H1 (cell line): ENCODE measurements at regions not wholly inside any gene's neighbourhood (a gene's known extent, or its start where the extent isn't known, plus 50 kb on each side); places are given as distances from the start of the nearest gene placed in this dataset.
A peak's percentile ranks its signal among the peaks of the same experiment; 100 is the strongest.

Experiments
- CTCF ChIA-PET: fragments of 300-600 bp; sonication (Branson Sonifier 250); formaldehyde crosslinking; loops from one replicate; lab custom pipeline; 2021; ENCODE audit not compliant: partially characterized antibody; lab: Charles Lee
- POLR2A ChIA-PET: fragments of 300-600 bp; sonication (Branson Sonifier 250); formaldehyde crosslinking; loops from one replicate; lab custom pipeline; 2021; ENCODE audit warnings: inconsistent platforms; ENCODE audit not compliant: partially characterized antibody; lab: Charles Lee
- DNase-seq, 2 experiments: peaks; one replicate each; pipeline versions ENCODE4 v3.0.0 to v3.0.0-alpha.2; 2010 to 2022; ENCODE audit warnings: low spot score in 2 of 2, low read depth in 1 of 2, mixed read lengths in 1 of 2
- FAIRE-seq: peaks from 2 replicates; lab custom pipeline; 2011; peaks lifted over from hg19 to GRCh38; lab: Jason Lieb, UNC
- H2AFZ ChIP-seq: 2 replicates; pipeline ENCODE4 v1.8.1; 2012; ENCODE audit warnings: low read length, inconsistent platforms
- H2AK5ac ChIP-seq: 2 replicates; pipeline ENCODE4 v1.6.1; 2013; ENCODE audit warnings: low read depth, low read length
- H2BK120ac ChIP-seq: replicated peaks from 2 replicates; pipeline ENCODE3; 2013; ENCODE audit warnings: low read depth, low read length, inconsistent platforms
- H2BK12ac ChIP-seq: 2 replicates; pipeline ENCODE4 v1.6.1; 2013; ENCODE audit warnings: low read depth, low read length
- H2BK15ac ChIP-seq: 2 replicates; pipeline ENCODE4 v1.6.1; 2013; ENCODE audit warnings: low read length
- H2BK20ac ChIP-seq: 2 replicates; pipeline ENCODE4 v1.6.1; 2013; ENCODE audit warnings: low read length
- H2BK5ac ChIP-seq: 2 replicates; pipeline ENCODE4 v1.6.1; 2013; ENCODE audit warnings: low read depth, low read length
- H3K14ac ChIP-seq: 2 replicates; pipeline ENCODE4 v1.6.1; 2013; ENCODE audit warnings: inconsistent platforms; ENCODE audit not compliant: insufficient read length
- H3K18ac ChIP-seq: 2 replicates; pipeline ENCODE4 v1.6.1; 2013; ENCODE audit warnings: low read length; ENCODE audit errors: extremely low read depth
- H3K23ac ChIP-seq: 2 replicates; pipeline ENCODE4 v1.6.1; 2013; ENCODE audit warnings: inconsistent platforms; ENCODE audit not compliant: insufficient read length
- H3K23me2 ChIP-seq: 2 replicates; pipeline ENCODE4 v1.6.1; 2013; ENCODE audit warnings: low read depth, low read length
- H3K27ac ChIP-seq: 2 replicates; pipeline ENCODE4 v1.6.1; 2011; ENCODE audit warnings: low read depth, low read length, inconsistent platforms
- H3K27me3 ChIP-seq, 4 experiments: replicated peaks in 1 of 4; 1 replicate in 1 of 4; 2 replicates in 3 of 4; pipeline versions ENCODE4 v1.6.1 to v1.8.1; 2011 to 2013; ENCODE audit warnings: low read length in 3 of 4, mild to moderate bottlenecking in 3 of 4, inconsistent platforms in 2 of 4, mixed read lengths in 2 of 4, moderate library complexity in 1 of 4; ENCODE audit not compliant: control insufficient read depth in 3 of 4, insufficient read depth in 3 of 4; ENCODE audit errors: extremely low read depth in 1 of 4
- H3K36me3 ChIP-seq, 4 experiments: 2 replicates each; pipeline versions ENCODE4 v1.6.1 to v1.8.1; 2011 to 2013; ENCODE audit warnings: mild to moderate bottlenecking in 4 of 4, low read length in 3 of 4, moderate library complexity in 2 of 4, control low read depth in 1 of 4, inconsistent platforms in 1 of 4; ENCODE audit not compliant: insufficient read depth in 4 of 4, control insufficient read depth in 2 of 4
- H3K4ac ChIP-seq: replicated peaks from 2 replicates; pipeline ENCODE3; 2013; ENCODE audit warnings: low read length, low read depth, mixed read lengths, inconsistent platforms; ENCODE audit not compliant: insufficient read length
- H3K4me1 ChIP-seq, 4 experiments: replicated peaks in 1 of 4; 1 replicate in 1 of 4; 2 replicates in 3 of 4; pipeline versions ENCODE4 v1.6.1 to v1.8.1; 2011 to 2013; ENCODE audit warnings: low read length in 3 of 4, inconsistent platforms in 2 of 4, mixed read lengths in 1 of 4; ENCODE audit not compliant: insufficient read depth in 4 of 4, control insufficient read depth in 3 of 4
- H3K4me2 ChIP-seq, 2 experiments: 2 replicates each; pipeline versions ENCODE4 v1.6.1 to v1.8.1; 2011 to 2013; ENCODE audit warnings: low read depth in 2 of 2, low read length in 2 of 2, control low read depth in 1 of 2, inconsistent platforms in 1 of 2, mild to moderate bottlenecking in 1 of 2; ENCODE audit not compliant: insufficient read depth in 1 of 2
- H3K4me3 ChIP-seq, 4 experiments: fragments of 200-600, 300-600 bp in 1 of 4; sonication (generic), shearing (Covaris generic), sonication (Bioruptor Twin) in 1 of 4; 2 replicates each; pipeline versions ENCODE4 v1.5.1 to v1.8.1; 2011 to 2016; ENCODE audit warnings: low read length in 4 of 4, low read depth in 3 of 4, control low read depth in 2 of 4, inconsistent platforms in 2 of 4, mild to moderate bottlenecking in 2 of 4, mixed read lengths in 1 of 4, moderate library complexity in 1 of 4; ENCODE audit not compliant: insufficient read depth in 2 of 4; ENCODE audit errors: extremely low read depth in 1 of 4
- H3K56ac ChIP-seq: replicated peaks from 2 replicates; pipeline ENCODE3; 2013; ENCODE audit warnings: low read depth, mild to moderate bottlenecking, mixed read lengths, low read length, inconsistent platforms; ENCODE audit not compliant: insufficient read length
- H3K79me1 ChIP-seq: 2 replicates; pipeline ENCODE4 v1.6.1; 2013; ENCODE audit warnings: low read depth, low read length, control low read depth
- H3K79me2 ChIP-seq, 2 experiments: 2 replicates each; pipeline versions ENCODE4 v1.6.1 to v1.8.1; 2012 to 2013; ENCODE audit warnings: low read length in 2 of 2, mild to moderate bottlenecking in 2 of 2, inconsistent platforms in 1 of 2; ENCODE audit not compliant: insufficient read depth in 2 of 2, control insufficient read depth in 1 of 2
- H3K9ac ChIP-seq, 4 experiments: replicated peaks in 1 of 4; 1 replicate in 1 of 4; 2 replicates in 3 of 4; pipeline versions ENCODE4 v1.6.1 to v1.8.1; 2011 to 2013; ENCODE audit warnings: low read depth in 3 of 4, low read length in 3 of 4, control low read depth in 2 of 4, mild to moderate bottlenecking in 2 of 4, moderate library complexity in 2 of 4, inconsistent platforms in 1 of 4; ENCODE audit errors: extremely low read depth in 1 of 4
- H3K9me3 ChIP-seq, 2 experiments: 2 replicates each; pipeline versions ENCODE4 v1.6.1 to v1.8.1; 2012 to 2013; ENCODE audit warnings: mild to moderate bottlenecking in 2 of 2, moderate library complexity in 2 of 2, control low read depth in 1 of 2, inconsistent platforms in 1 of 2, low read depth in 1 of 2, low read length in 1 of 2, mixed read lengths in 1 of 2; ENCODE audit not compliant: insufficient read depth in 2 of 2
- H4K20me1 ChIP-seq, 2 experiments: replicated peaks in 1 of 2; 2 replicates each; pipeline versions ENCODE3 to v1.8.1; 2011 to 2013; ENCODE audit warnings: inconsistent platforms in 2 of 2, low read length in 2 of 2, mild to moderate bottlenecking in 1 of 2; ENCODE audit not compliant: insufficient read depth in 2 of 2, control insufficient read depth in 1 of 2
- H4K5ac ChIP-seq: 2 replicates; pipeline ENCODE4 v1.6.1; 2013; ENCODE audit warnings: low read length, low read depth, mixed read lengths, inconsistent platforms; ENCODE audit not compliant: insufficient read length
- H4K8ac ChIP-seq: 2 replicates; pipeline ENCODE4 v1.8.0; 2013; ENCODE audit warnings: mild to moderate bottlenecking, moderate library complexity, low read length, inconsistent platforms; ENCODE audit not compliant: insufficient read depth; ENCODE audit errors: extremely low read depth
- H4K91ac ChIP-seq: replicated peaks from 2 replicates; pipeline ENCODE3; 2013; ENCODE audit warnings: low read length, mixed read lengths, inconsistent platforms; ENCODE audit not compliant: insufficient read length
- ASH2L ChIP-seq: fragments of 200-600, 300-600 bp; sonication (generic); IDR thresholded peaks from one replicate; pipeline ENCODE4 v1.7.1; 2017; ENCODE audit warnings: low read length
- BCL11A ChIP-seq, 2 experiments: IDR thresholded peaks; one replicate each; pipeline ENCODE4 v1.6.1; 2011; ENCODE audit warnings: low read depth in 2 of 2, low read length in 2 of 2, mild to moderate bottlenecking in 2 of 2
- CEBPB ChIP-seq: IDR thresholded peaks from 2 replicates; pipeline ENCODE4 v1.6.1; 2012; ENCODE audit warnings: low read depth, low read length
- CTBP2 ChIP-seq: IDR thresholded peaks from 2 replicates; pipeline ENCODE4 v1.7.0; 2011; ENCODE audit warnings: borderline replicate concordance, mild to moderate bottlenecking, moderate library complexity, mixed read lengths, low read length; ENCODE audit not compliant: insufficient read depth, insufficient read length
- EP300 ChIP-seq, 2 experiments: IDR thresholded peaks; 1 replicate in 1 of 2; 2 replicates in 1 of 2; pipeline ENCODE4 v1.6.1; 2011 to 2012; ENCODE audit warnings: low read depth in 2 of 2, low read length in 2 of 2, mild to moderate bottlenecking in 2 of 2, borderline replicate concordance in 1 of 2, inconsistent platforms in 1 of 2, moderate library complexity in 1 of 2
- GABPA ChIP-seq: IDR thresholded peaks from 2 replicates; pipeline ENCODE4 v1.6.1; 2011; ENCODE audit warnings: mild to moderate bottlenecking, low read length, moderate library complexity, borderline replicate concordance; ENCODE audit not compliant: insufficient read depth
- HDAC2 ChIP-seq, 2 experiments: fragments of 300-600 bp in 1 of 2; sonication (generic) in 1 of 2; IDR thresholded peaks; 2 replicates each; pipeline ENCODE4 v1.6.1; 2011 to 2012; ENCODE audit warnings: low read depth in 2 of 2, low read length in 2 of 2, mild to moderate bottlenecking in 2 of 2, moderate library complexity in 2 of 2, borderline replicate concordance in 1 of 2, inconsistent platforms in 1 of 2
- KDM5A ChIP-seq: fragments of 200-600 bp; IDR thresholded peaks from 2 replicates; pipeline ENCODE4 v1.7.1; 2012; ENCODE audit warnings: mild to moderate bottlenecking, low read length, inconsistent platforms, mixed read lengths
- MAFK ChIP-seq: IDR thresholded peaks from 2 replicates; pipeline ENCODE4 v1.6.1; 2012; ENCODE audit warnings: low read depth, mild to moderate bottlenecking, improper control_type of control experiment, low read length
- MAX ChIP-seq: IDR thresholded peaks from 2 replicates; pipeline ENCODE4 v1.6.1; 2012; ENCODE audit warnings: inconsistent platforms
- POU5F1 ChIP-seq: IDR thresholded peaks from 2 replicates; pipeline ENCODE4 v1.6.1; 2011; ENCODE audit warnings: low read depth, mild to moderate bottlenecking, low read length, moderate library complexity
- SAP30 ChIP-seq: fragments of 300-600 bp; sonication (generic); IDR thresholded peaks from 2 replicates; pipeline ENCODE4 v1.7.1; 2012; ENCODE audit warnings: low read length, moderate library complexity, mild to moderate bottlenecking, inconsistent platforms; ENCODE audit not compliant: insufficient read depth, insufficient replicate concordance
- SP4 ChIP-seq: IDR thresholded peaks from 2 replicates; pipeline ENCODE4 v1.6.1; 2012; ENCODE audit warnings: low read length, inconsistent platforms
- TAF7 ChIP-seq: optimal IDR thresholded peaks from 2 replicates; pipeline ENCODE3; 2011; ENCODE audit warnings: low read depth, mild to moderate bottlenecking, inconsistent platforms, low read length, moderate library complexity, borderline replicate concordance
- WGBS, 2 experiments: shearing (Covaris generic) in 1 of 2; methylation state at CpG; one replicate each; pipeline versions ENCODE4 v1.1.6 to v1.1.7; 2013 to 2015; ENCODE audit warnings: low lambda C conversion rate in 2 of 2, mixed read lengths in 2 of 2, inconsistent platforms in 1 of 2, low coverage in 1 of 2, missing lambda C conversion rate in 1 of 2; ENCODE audit not compliant: insufficient replicate concordance in 2 of 2, insufficient coverage in 1 of 2, insufficient read length in 1 of 2; ENCODE audit errors: extremely low coverage in 1 of 2, missing lambda C conversion rate in 1 of 2; 5-methylcytosine and 5-hydroxymethylcytosine counted together

- Histone ChIP-seq H3K27me3 (no peaks in the 10 kb centered on the region), H2BK120ac (no peak overlapping the region), H3K23me2 (no peaks in the 10 kb centered on the region), H2AFZ (peak overlapping the region; percentile 93; the same call in 1 of the 2 replicates), H3K79me1 (no peaks in the 10 kb centered on the region), H3K4me1 (no peaks in the 10 kb centered on the region), H2BK5ac (no peak overlapping the region), H3K9ac (no peak overlapping the region), H2BK20ac (no peak overlapping the region), H4K8ac (no peak overlapping the region), H3K27ac (no peak overlapping the region), H3K14ac (no peak overlapping the region), H3K4ac (no peak overlapping the region), H3K9me3 (no peaks in the 10 kb centered on the region), H3K4me3 (no peak overlapping the region), H2BK15ac (no peak overlapping the region), H4K20me1 (no peaks in the 10 kb centered on the region), H3K23ac (no peak overlapping the region), H3K4me2 (no peak overlapping the region), H2BK12ac (0 out of 2 replicates have a peak overlapping the region, but pooled peaks have one; percentile 7), H3K56ac (no peak overlapping the region), H4K5ac (no peak overlapping the region), H4K91ac (no peak overlapping the region), H2AK5ac (no peak overlapping the region), H3K79me2 (no peaks in the 10 kb centered on the region), H3K36me3 (no peaks in the 10 kb centered on the region), H3K18ac (no peak overlapping the region)
- no peak for FAIRE-seq
- no peak for DNase-seq
- POLR2A ChIA-PET, result no interaction called here
- WGBS, 2 experiments, result 93% methylated on average over 6 of the region's 6 CpGs; no CpG with 5 or more reads in 1 of the 2 experiments
- CTCF ChIA-PET, result interaction anchor here (1.1 kb wide), 1 partner anchor 9 kb away, joined by 3 read pairs; no protein-coding TSS in a partner anchor
- no peak for TF ChIP-seq TAF7
- TF ChIP-seq EP300 (IDR thresholded peaks at IDR 0.05; ENCODE audit: borderline replicate concordance in 1 of 2, low read depth in 2 of 2, low read length in 2 of 2), result no peak
- no peak for TF ChIP-seq CEBPB
- TF ChIP-seq SAP30, result no peak
- TF ChIP-seq ASH2L, result no peak
- no peak for TF ChIP-seq GABPA
- TF ChIP-seq SP4, result no peak
- TF ChIP-seq CTBP2, result no peak
- TF ChIP-seq POU5F1, result no peak
- no peak for TF ChIP-seq HDAC2 (IDR thresholded peaks at IDR 0.05; ENCODE audit: borderline replicate concordance in 1 of 2, low read depth in 2 of 2, low read length in 2 of 2)
- no peak for TF ChIP-seq MAX
- TF ChIP-seq KDM5A, result no peak
- TF ChIP-seq MAFK, result no peak
- TF ChIP-seq BCL11A (IDR thresholded peaks at IDR 0.05; ENCODE audit: low read depth in 2 of 2, low read length in 2 of 2), result no peak
Measured at GRCh38 chr2:125713533-125713932, 942.4 kb upstream of the GYPC start.
